HG03095 (cell line): ENCODE measurements at regions not wholly inside any gene's neighbourhood (a gene's known extent, or its start where the extent isn't known, plus 50 kb on each side); places are given as distances from the start of the nearest gene placed in this dataset.
"Not testable (repeated sequence)": the region's sequence is repeated elsewhere in the genome, so short reads cannot be mapped to it uniquely, and the experiment has no call there.

Experiments used
- ATAC-seq: cut with Tn5 transposase; IDR thresholded peaks from one replicate; pipeline ENCODE4 v1.9.1; 2021; ENCODE audit warnings: moderate library complexity; ENCODE audit not compliant: unreplicated experiment

- no peak for ATAC-seq
Measured at GRCh38 chr7:145151676-145152075, 315.8 kb upstream of the TPK1 start.

- ATAC-seq, result no peak
Measured at GRCh38 chr7:145147865-145148264, 312.0 kb upstream of the TPK1 start.

GRCh38 chr7:145143685-145144084, 307.8 kb upstream of the TPK1 start:
- ATAC-seq, result no peak

- no peak for ATAC-seq
Measured at GRCh38 chr7:145134377-145134776, 298.5 kb upstream of the TPK1 start.

GRCh38 chr7:145123502-145123901, 287.6 kb upstream of the TPK1 start:
- no peak for ATAC-seq

- ATAC-seq, result no peak
Measured at GRCh38 chr7:145106001-145106400, 270.1 kb upstream of the TPK1 start.

GRCh38 chr7:145105561-145105960, 269.7 kb upstream of the TPK1 start:
- ATAC-seq, result no peak

GRCh38 chr7:145104400-145104799, 268.5 kb upstream of the TPK1 start:
- no peak for ATAC-seq

GRCh38 chr7:145102199-145102598, 266.3 kb upstream of the TPK1 start:
- not testable (repeated sequence) for ATAC-seq

- ATAC-seq, result no peak
Measured at GRCh38 chr7:145092766-145093165, 256.9 kb upstream of the TPK1 start.

GRCh38 chr7:145088111-145088745, 252.4 kb upstream of the TPK1 start:
- ATAC-seq, result no peak

- peak; percentile 60 for ATAC-seq
Measured at GRCh38 chr7:145082366-145083161, 246.7 kb upstream of the TPK1 start.

GRCh38 chr7:145065473-145065872, 229.6 kb upstream of the TPK1 start:
- ATAC-seq, result no peak

GRCh38 chr7:145064114-145064513, 228.3 kb upstream of the TPK1 start:
- ATAC-seq, result no peak

GRCh38 chr7:145053781-145054180, 217.9 kb upstream of the TPK1 start:
- no peak for ATAC-seq

GRCh38 chr7:145050415-145050814, 214.6 kb upstream of the TPK1 start:
- no peak for ATAC-seq

- ATAC-seq, result peak; percentile 88
Measured at GRCh38 chr7:145036604-145037405, 201.0 kb upstream of the TPK1 start.

- no peak for ATAC-seq
Measured at GRCh38 chr7:145031162-145031561, 195.3 kb upstream of the TPK1 start.

GRCh38 chr7:145030754-145031153, 194.9 kb upstream of the TPK1 start:
- no peak for ATAC-seq

- ATAC-seq, result no peak
Measured at GRCh38 chr7:145020454-145020853, 184.6 kb upstream of the TPK1 start.

- no peak for ATAC-seq
Measured at GRCh38 chr7:145016068-145016467, 180.2 kb upstream of the TPK1 start.

- ATAC-seq, result no peak
Measured at GRCh38 chr7:145009876-145010275, 174.0 kb upstream of the TPK1 start.
